Mesendoderm (in vitro differentiated cells): ENCODE measurements at regions not wholly inside any gene's neighbourhood (a gene's known extent, or its start where the extent isn't known, plus 50 kb on each side); places are given as distances from the start of the nearest gene placed in this dataset.

Experiments used
- DNase-seq: peaks from one replicate; pipeline ENCODE4 v3.0.0; 2013
- H2AK5ac ChIP-seq: 2 replicates; pipeline ENCODE4 v1.6.1; 2013; ENCODE audit warnings: low read length, inconsistent platforms
- H2BK120ac ChIP-seq: 2 replicates; pipeline ENCODE4 v1.6.1; 2013; ENCODE audit warnings: low read depth, mild to moderate bottlenecking, low read length, moderate library complexity, mixed read lengths
- H2BK15ac ChIP-seq: replicated peaks from 2 replicates; pipeline ENCODE4 v1.6.1; 2013; ENCODE audit warnings: low read depth, mild to moderate bottlenecking, moderate library complexity
- H2BK5ac ChIP-seq: 2 replicates; pipeline ENCODE4 v1.6.1; 2013; ENCODE audit warnings: low read length, inconsistent platforms
- H3K18ac ChIP-seq: 2 replicates; pipeline ENCODE4 v1.6.1; 2013; ENCODE audit warnings: mild to moderate bottlenecking, low read length, mixed read lengths
- H3K23ac ChIP-seq: one replicate; pipeline ENCODE4 v1.6.1; 2013; ENCODE audit warnings: low read length
- H3K27ac ChIP-seq: 2 replicates; pipeline ENCODE4 v1.5.1; 2013; ENCODE audit warnings: low read depth, mild to moderate bottlenecking, inconsistent platforms, low read length, moderate library complexity
- H3K27me3 ChIP-seq: 2 replicates; pipeline ENCODE4 v1.6.1; 2013; ENCODE audit warnings: low read length, control low read depth, mild to moderate bottlenecking, inconsistent platforms; ENCODE audit not compliant: insufficient read depth, poor library complexity
- H3K36me3 ChIP-seq: 2 replicates; pipeline ENCODE4 v1.6.1; 2013; ENCODE audit warnings: low read length, inconsistent platforms; ENCODE audit not compliant: control insufficient read depth, insufficient read depth
- H3K4ac ChIP-seq: one replicate; pipeline ENCODE4 v1.6.1; 2013; ENCODE audit warnings: low read depth, mild to moderate bottlenecking, low read length, moderate library complexity
- H3K4me1 ChIP-seq: 2 replicates; pipeline ENCODE4 v1.6.1; 2013; ENCODE audit warnings: low read depth, low read length, inconsistent platforms; ENCODE audit not compliant: control insufficient read depth
- H3K4me2 ChIP-seq: 2 replicates; pipeline ENCODE4 v1.6.1; 2013; ENCODE audit warnings: low read length
- H3K4me3 ChIP-seq: 2 replicates; pipeline ENCODE4 v1.5.1; 2013; ENCODE audit warnings: mild to moderate bottlenecking, low read length
- H3K56ac ChIP-seq: one replicate; pipeline ENCODE4 v1.6.1; 2013; ENCODE audit warnings: low read length
- H3K79me1 ChIP-seq: 2 replicates; pipeline ENCODE4 v1.6.1; 2013; ENCODE audit warnings: low read length, inconsistent platforms
- H3K79me2 ChIP-seq: 2 replicates; pipeline ENCODE4 v1.6.1; 2013; ENCODE audit warnings: mild to moderate bottlenecking, low read length; ENCODE audit not compliant: control insufficient read depth, insufficient read depth
- H3K9ac ChIP-seq: 2 replicates; pipeline ENCODE4 v1.6.1; 2013; ENCODE audit warnings: low read length, inconsistent platforms
- H4K5ac ChIP-seq: one replicate; pipeline ENCODE4 v1.6.1; 2013; ENCODE audit warnings: low read length
- H4K8ac ChIP-seq: one replicate; pipeline ENCODE4 v1.6.1; 2013; ENCODE audit warnings: low read depth, mild to moderate bottlenecking, control low read depth, low read length, moderate library complexity
- WGBS: extraction: QIAGEN DNeasy Blood & Tissue Kit; methylation state at CpG from one replicate; pipeline ENCODE4 v1.1.7; 2013; ENCODE audit warnings: low lambda C conversion rate, missing lambda C conversion rate; ENCODE audit not compliant: insufficient coverage; ENCODE audit errors: extremely low coverage; 5-methylcytosine and 5-hydroxymethylcytosine counted together

DNA sequence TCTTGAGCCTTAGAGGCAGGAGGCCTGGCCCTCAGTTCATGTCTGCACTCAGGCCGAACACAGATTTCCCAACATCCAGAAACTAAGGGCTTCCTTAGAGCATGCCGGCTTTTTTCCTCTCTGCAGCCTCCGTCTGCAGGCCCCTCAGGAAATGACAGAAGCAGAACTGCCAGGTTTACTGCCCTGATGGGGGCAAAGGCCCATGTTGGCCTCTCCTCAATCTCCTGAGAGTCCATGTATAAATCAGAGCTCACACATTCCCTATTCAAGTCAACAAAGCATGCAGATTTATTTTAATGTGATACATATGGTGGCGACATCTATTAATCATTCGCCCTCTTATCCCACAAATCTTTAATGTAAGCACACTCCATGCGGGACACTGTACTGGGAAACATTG, 475.6 kb upstream of the HS6ST1 start:
- Histone ChIP-seq H3K79me1 (no peaks in the 10 kb centered on the region), H3K4ac (no peak overlapping the region), H4K8ac (no peak overlapping the region), H2BK5ac (no peak overlapping the region), H3K4me3 (no peak overlapping the region), H2BK15ac (no peak overlapping the region), H3K27me3 (no peaks in the 10 kb centered on the region), H3K36me3 (no peaks in the 10 kb centered on the region), H3K9ac (no peak overlapping the region), H2AK5ac (no peak overlapping the region), H3K56ac (no peak overlapping the region), H3K23ac (no peak overlapping the region), H2BK120ac (no peak overlapping the region), H3K79me2 (no peaks in the 10 kb centered on the region), H3K4me1 (no peaks in the 10 kb centered on the region), H3K18ac (no peak overlapping the region), H3K4me2 (no peak overlapping the region), H4K5ac (no peak overlapping the region), H3K27ac (no peak overlapping the region)
- DNase-seq, result no peak
- WGBS, result no CpG with 5 or more reads among the region's 6 CpGs

GRCh38 chr2:128796321-128796720, 477.7 kb upstream of the HS6ST1 start:
- no peak overlapping the region for H3K9ac ChIP-seq
- no peak for DNase-seq

DNA sequence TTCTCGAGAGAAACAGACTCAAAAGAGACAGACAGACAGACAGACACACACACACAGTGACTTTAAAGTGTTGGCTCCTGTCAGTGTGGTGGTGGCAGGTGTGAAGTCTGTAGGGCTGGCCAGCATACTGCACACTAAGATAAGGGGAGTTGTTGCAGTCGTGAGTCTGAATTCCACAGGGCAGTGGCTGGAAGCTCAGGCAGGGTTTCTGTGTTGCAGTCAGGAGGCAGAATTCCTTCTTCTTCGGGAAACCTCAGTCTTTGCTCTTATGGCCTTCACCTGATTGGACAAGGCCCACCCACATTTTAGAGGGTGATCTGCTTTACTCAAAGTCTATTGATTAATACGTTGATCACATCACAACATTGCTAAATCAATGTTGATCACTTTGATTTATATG, 478.4 kb upstream of the HS6ST1 start:
- H3K36me3 ChIP-seq, result no peaks in the 10 kb centered on the region
- H3K27me3 ChIP-seq, result no peaks in the 10 kb centered on the region
- H3K4ac ChIP-seq, result no peak overlapping the region
- no peaks in the 10 kb centered on the region for H3K79me1 ChIP-seq
- no peak overlapping the region for H4K5ac ChIP-seq
- no peak overlapping the region for H3K56ac ChIP-seq
- H3K4me2 ChIP-seq, result no peak overlapping the region
- H3K4me3 ChIP-seq, result no peak overlapping the region
- H2BK5ac ChIP-seq, result no peak overlapping the region
- DNase-seq, result peak; percentile 13
- H3K18ac ChIP-seq, result no peak overlapping the region
- H3K9ac ChIP-seq, result no peak overlapping the region
- no peak overlapping the region for H3K23ac ChIP-seq
- H2AK5ac ChIP-seq, result no peak overlapping the region
- no peak overlapping the region for H2BK15ac ChIP-seq
- H2BK120ac ChIP-seq, result no peak overlapping the region
- WGBS, result no CpG with 5 or more reads among the region's 4 CpGs
- H3K27ac ChIP-seq, result no peak overlapping the region
- no peaks in the 10 kb centered on the region for H3K4me1 ChIP-seq
- no peaks in the 10 kb centered on the region for H3K79me2 ChIP-seq
- H4K8ac ChIP-seq, result no peak overlapping the region

More at GRCh38 chr2:128796321-128796720, 477.7 kb upstream of the HS6ST1 start:
- H3K56ac ChIP-seq, result no peak overlapping the region
- H3K27me3 ChIP-seq, result no peaks in the 10 kb centered on the region
- H3K4ac ChIP-seq, result no peak overlapping the region
- H3K23ac ChIP-seq, result no peak overlapping the region
- no peak overlapping the region for H4K8ac ChIP-seq
- H2BK5ac ChIP-seq, result no peak overlapping the region
- H3K4me1 ChIP-seq, result no peaks in the 10 kb centered on the region
- H3K4me3 ChIP-seq, result no peak overlapping the region
- no peak overlapping the region for H2BK120ac ChIP-seq
- no peak overlapping the region for H3K27ac ChIP-seq
- H3K79me1 ChIP-seq, result no peaks in the 10 kb centered on the region
- H3K36me3 ChIP-seq, result no peaks in the 10 kb centered on the region
- no peak overlapping the region for H3K18ac ChIP-seq
- no peak overlapping the region for H4K5ac ChIP-seq
- WGBS, result no CpG with 5 or more reads among the region's 4 CpGs
- H3K79me2 ChIP-seq, result no peaks in the 10 kb centered on the region
- H3K4me2 ChIP-seq, result no peak overlapping the region
- no peak overlapping the region for H2BK15ac ChIP-seq
- H2AK5ac ChIP-seq, result no peak overlapping the region

GRCh38 chr2:128797533-128797932, 478.9 kb upstream of the HS6ST1 start:
- H2AK5ac ChIP-seq, result no peak overlapping the region
- H3K56ac ChIP-seq, result no peak overlapping the region
- H3K36me3 ChIP-seq, result no peaks in the 10 kb centered on the region
- WGBS, result no CpG with 5 or more reads among the region's 7 CpGs
- H2BK15ac ChIP-seq, result no peak overlapping the region
- H4K8ac ChIP-seq, result no peak overlapping the region
- H3K79me2 ChIP-seq, result no peaks in the 10 kb centered on the region
- H4K5ac ChIP-seq, result no peak overlapping the region
- no peaks in the 10 kb centered on the region for H3K4me1 ChIP-seq
- no peaks in the 10 kb centered on the region for H3K27me3 ChIP-seq
- H3K18ac ChIP-seq, result no peak overlapping the region
- no peak overlapping the region for H3K23ac ChIP-seq
- no peak overlapping the region for H3K4ac ChIP-seq
- no peak overlapping the region for H2BK5ac ChIP-seq
- DNase-seq, result no peak
- H3K4me2 ChIP-seq, result no peak overlapping the region
- no peak overlapping the region for H3K4me3 ChIP-seq
- H3K9ac ChIP-seq, result no peak overlapping the region
- no peaks in the 10 kb centered on the region for H3K79me1 ChIP-seq
- H2BK120ac ChIP-seq, result no peak overlapping the region
- no peak overlapping the region for H3K27ac ChIP-seq

DNA sequence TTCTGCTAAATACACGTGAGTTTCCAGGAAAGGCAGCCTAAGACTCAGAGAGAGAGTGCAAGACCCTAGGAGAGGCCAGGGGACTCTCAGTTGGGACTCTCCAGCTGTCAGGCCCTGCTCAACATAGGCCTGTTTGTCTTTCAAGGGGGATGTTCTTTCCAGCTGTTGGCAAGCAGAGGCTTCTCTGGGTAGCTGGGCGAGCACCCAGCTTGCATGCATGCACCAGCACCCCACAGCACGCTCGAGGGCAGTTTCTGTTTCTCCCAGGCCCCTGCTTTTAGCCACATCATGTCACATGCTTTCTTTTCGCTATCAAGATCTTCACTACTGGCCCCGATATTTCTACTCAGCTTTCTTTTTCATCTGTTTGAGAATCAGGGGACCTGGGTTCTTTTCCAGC, 479.3 kb upstream of the HS6ST1 start:
- H3K4me2 ChIP-seq, result no peak overlapping the region
- H3K27ac ChIP-seq, result no peak overlapping the region
- no peak overlapping the region for H4K5ac ChIP-seq
- no peak for DNase-seq
- no peaks in the 10 kb centered on the region for H3K27me3 ChIP-seq
- H3K9ac ChIP-seq, result no peak overlapping the region
- no peak overlapping the region for H2BK120ac ChIP-seq
- H2BK5ac ChIP-seq, result no peak overlapping the region
- no peak overlapping the region for H3K18ac ChIP-seq
- H3K56ac ChIP-seq, result no peak overlapping the region
- H3K4me1 ChIP-seq, result no peaks in the 10 kb centered on the region
- H2AK5ac ChIP-seq, result no peak overlapping the region
- H3K79me2 ChIP-seq, result no peaks in the 10 kb centered on the region
- no CpG with 5 or more reads among the region's 6 CpGs for WGBS
- H3K4ac ChIP-seq, result no peak overlapping the region
- H3K4me3 ChIP-seq, result no peak overlapping the region
- H4K8ac ChIP-seq, result no peak overlapping the region
- H3K36me3 ChIP-seq, result no peaks in the 10 kb centered on the region
- H3K79me1 ChIP-seq, result no peaks in the 10 kb centered on the region
- H2BK15ac ChIP-seq, result no peak overlapping the region
- no peak overlapping the region for H3K23ac ChIP-seq

DNA sequence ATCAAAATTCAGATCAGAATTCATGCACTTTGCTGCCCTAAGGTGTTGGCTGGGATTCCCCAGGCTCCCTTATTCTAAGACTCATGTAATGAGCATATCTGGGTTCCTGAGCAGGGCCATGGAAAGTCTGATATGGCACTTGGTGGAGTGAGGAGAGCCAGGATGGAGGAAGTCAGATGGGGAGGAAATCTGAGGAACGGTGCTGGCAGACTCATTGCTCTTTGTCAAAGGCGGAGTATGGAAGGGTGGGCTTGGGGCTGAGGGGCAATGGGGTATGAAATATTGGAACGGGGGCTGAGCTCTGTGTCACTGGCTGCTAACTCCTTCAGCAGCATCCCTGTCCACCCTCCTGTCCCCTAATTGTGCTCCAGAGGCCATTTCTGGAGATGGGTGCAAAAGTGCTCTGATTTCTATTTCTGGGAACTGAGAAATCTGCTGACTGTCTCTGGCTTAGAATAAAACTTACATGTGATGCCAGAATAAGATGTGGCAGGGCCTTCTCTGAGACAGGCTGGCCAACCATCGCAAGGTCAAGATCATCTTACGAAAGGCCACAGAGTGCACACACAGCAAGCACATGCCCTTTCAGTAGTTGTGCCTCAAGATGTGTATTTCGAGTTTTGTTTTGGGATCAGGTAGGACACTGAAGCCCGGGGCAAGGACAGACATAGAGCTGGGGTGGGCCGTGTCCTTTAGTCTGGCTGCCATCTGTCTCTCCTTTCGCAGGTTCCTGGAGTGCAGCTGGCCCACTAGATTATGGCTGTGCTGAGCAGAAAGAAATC, 480.0 kb upstream of the HS6ST1 start:
- no peaks in the 10 kb centered on the region for H3K79me2 ChIP-seq
- no peak overlapping the region for H3K56ac ChIP-seq
- H4K8ac ChIP-seq, result no peak overlapping the region
- H3K18ac ChIP-seq, result no peak overlapping the region
- H2BK5ac ChIP-seq, result no peak overlapping the region
- H3K27me3 ChIP-seq, result no peaks in the 10 kb centered on the region
- H4K5ac ChIP-seq, result no peak overlapping the region
- no peak overlapping the region for H3K4me3 ChIP-seq
- H2BK15ac ChIP-seq, result no peak overlapping the region
- H3K79me1 ChIP-seq, result no peaks in the 10 kb centered on the region
- DNase-seq, result no peak
- no CpG with 5 or more reads among the region's 9 CpGs for WGBS
- H3K4me1 ChIP-seq, result no peaks in the 10 kb centered on the region
- no peak overlapping the region for H2BK120ac ChIP-seq
- H3K9ac ChIP-seq, result no peak overlapping the region
- no peaks in the 10 kb centered on the region for H3K36me3 ChIP-seq
- H3K27ac ChIP-seq, result no peak overlapping the region
- H3K4ac ChIP-seq, result no peak overlapping the region
- H3K4me2 ChIP-seq, result no peak overlapping the region
- H2AK5ac ChIP-seq, result no peak overlapping the region
- H3K23ac ChIP-seq, result no peak overlapping the region
